Liver (tissue), 8 donors: ENCODE measurements at regions not wholly inside any gene's neighbourhood (a gene's known extent, or its start where the extent isn't known, plus 50 kb on each side); places are given as distances from the start of the nearest gene placed in this dataset.

ENCODE experiments used
- DNase-seq: peaks from one replicate; pipeline ENCODE4 v3.0.0-alpha.2; 2017; ENCODE audit warnings: low spot score
- H3K27ac ChIP-seq, 2 donors: one replicate each; pipeline ENCODE4 v1.7.0; 2013; ENCODE audit warnings: inconsistent platforms in 2 of 2, low read length in 2 of 2, control low read depth in 1 of 2, low read depth in 1 of 2, mild to moderate bottlenecking in 1 of 2
- H3K27me3 ChIP-seq, 4 donors: one replicate each; pipeline versions ENCODE4 v1.6.1 to v1.7.0; 2013; ENCODE audit warnings: low read length in 3 of 4, inconsistent platforms in 1 of 4, mild to moderate bottlenecking in 1 of 4, moderate library complexity in 1 of 4; ENCODE audit not compliant: control insufficient read depth in 4 of 4, insufficient read depth in 4 of 4
- H3K36me3 ChIP-seq, 4 donors: one replicate each; pipeline versions ENCODE4 v1.6.1 to v1.7.0; 2013; ENCODE audit warnings: low read length in 3 of 4, mild to moderate bottlenecking in 3 of 4, low read depth in 1 of 4, moderate library complexity in 1 of 4; ENCODE audit not compliant: control insufficient read depth in 4 of 4, insufficient read depth in 3 of 4
- H3K4me1 ChIP-seq, 4 donors: one replicate each; pipeline versions ENCODE4 v1.6.1 to v1.7.0; 2013; ENCODE audit warnings: low read length in 3 of 4, mild to moderate bottlenecking in 3 of 4, moderate library complexity in 1 of 4; ENCODE audit not compliant: control insufficient read depth in 4 of 4, insufficient read depth in 4 of 4
- H3K4me3 ChIP-seq, 3 donors: one replicate each; pipeline versions ENCODE4 v1.6.1 to v1.7.0; 2013; ENCODE audit warnings: low read length in 3 of 3, control low read depth in 1 of 3, low read depth in 1 of 3, mild to moderate bottlenecking in 1 of 3
- H3K9ac ChIP-seq, 2 donors: one replicate each; pipeline ENCODE4 v1.7.0; 2013; ENCODE audit warnings: low read length in 2 of 2, mild to moderate bottlenecking in 2 of 2, moderate library complexity in 2 of 2, control low read depth in 1 of 2, low read depth in 1 of 2
- H3K9me3 ChIP-seq, 4 donors: one replicate each; pipeline versions ENCODE4 v1.6.1 to v1.7.0; 2013; ENCODE audit warnings: low read length in 3 of 4; ENCODE audit not compliant: control insufficient read depth in 4 of 4
- CTCF ChIP-seq: fragments of 150-350 bp; IDR thresholded peaks from 2 replicates; pipeline ENCODE4 v1.5.1; 2017; ENCODE audit warnings: improper control_type of control experiment, low read depth, low read length; ENCODE audit not compliant: missing input control
- FOXA1 ChIP-seq: IDR thresholded peaks from 2 replicates; pipeline ENCODE4 v1.6.1; 2016; ENCODE audit warnings: antibody characterized with exemption
- FOXA2 ChIP-seq: IDR thresholded peaks from 2 replicates; pipeline ENCODE4 v1.6.1; 2016; ENCODE audit warnings: antibody characterized with exemption
- GABPA ChIP-seq, 2 donors: IDR thresholded peaks in 1 of 2; conservative IDR thresholded peaks in 1 of 2; 2 replicates each; pipeline ENCODE4 v1.6.1; 2016; ENCODE audit warnings: antibody characterized with exemption in 2 of 2, mild to moderate bottlenecking in 1 of 2, moderate library complexity in 1 of 2
- HNF4A ChIP-seq, 2 donors: conservative IDR thresholded peaks; 2 replicates each; pipeline ENCODE4 v1.6.1; 2016; ENCODE audit warnings: antibody characterized with exemption in 2 of 2, mild to moderate bottlenecking in 2 of 2
- HNF4G ChIP-seq: IDR thresholded peaks from 2 replicates; pipeline ENCODE4 v1.6.1; 2016; ENCODE audit warnings: antibody characterized with exemption
- JUND ChIP-seq, 2 donors: IDR thresholded peaks; 2 replicates each; pipeline ENCODE4 v1.6.1; 2016; ENCODE audit warnings: antibody characterized with exemption in 2 of 2
- NR2F2 ChIP-seq: IDR thresholded peaks from 2 replicates; pipeline ENCODE4 v1.6.1; 2016; ENCODE audit warnings: antibody characterized with exemption
- RAD21 ChIP-seq, 2 donors: IDR thresholded peaks; 2 replicates each; pipeline ENCODE4 v1.6.1; 2016; ENCODE audit warnings: antibody characterized with exemption in 2 of 2, mild to moderate bottlenecking in 2 of 2
- REST ChIP-seq: IDR thresholded peaks from 2 replicates; pipeline ENCODE4 v1.6.1; 2016; ENCODE audit warnings: antibody characterized with exemption, mild to moderate bottlenecking
- RXRA ChIP-seq, 2 donors: IDR thresholded peaks; 2 replicates each; pipeline ENCODE4 v1.6.1; 2017 to 2018; ENCODE audit warnings: antibody characterized with exemption in 2 of 2, mild to moderate bottlenecking in 1 of 2
- SP1 ChIP-seq: IDR thresholded peaks from 2 replicates; pipeline ENCODE4 v1.6.1; 2018; ENCODE audit warnings: antibody characterized with exemption, mild to moderate bottlenecking
- TAF1 ChIP-seq: conservative IDR thresholded peaks from 2 replicates; pipeline ENCODE4 v1.6.1; 2016; ENCODE audit warnings: antibody characterized with exemption, mild to moderate bottlenecking
- YY1 ChIP-seq: IDR thresholded peaks from 2 replicates; pipeline ENCODE4 v1.6.1; 2016; ENCODE audit warnings: antibody characterized with exemption, mild to moderate bottlenecking
- ZBTB33 ChIP-seq: IDR thresholded peaks from 2 replicates; pipeline ENCODE4 v1.6.1; 2016; ENCODE audit warnings: antibody characterized with exemption
- WGBS: extraction: QIAGEN DNeasy Blood & Tissue Kit; methylation state at CpG from one replicate; pipeline ENCODE4 v1.1.7; 2013; 5-methylcytosine and 5-hydroxymethylcytosine counted together
- donor health status: healthy.
- donor health status: healthy.
- donor health status: healthy.
- donor health status: healthy.
- donor health status: healthy.

- Histone ChIP-seq H3K36me3 (no peaks in the 10 kb centered on the region), H3K9ac (no peak overlapping the region), H3K4me3 (no peak overlapping the region), H3K9me3 (no peaks in the 10 kb centered on the region), H3K4me1 (no peaks in the 10 kb centered on the region), H3K27me3 (no peaks in the 10 kb centered on the region), H3K27ac (no peak overlapping the region)
- TF ChIP-seq REST = no peak
- TF ChIP-seq ZBTB33 = no peak
- no peak for TF ChIP-seq FOXA1
- TF ChIP-seq NR2F2 = no peak
- TF ChIP-seq TAF1 = no peak
- TF ChIP-seq FOXA2 = no peak
- TF ChIP-seq RXRA (IDR thresholded peaks at IDR 0.05) = no peak
- TF ChIP-seq HNF4G = no peak
- no peak for TF ChIP-seq YY1
- no peak for TF ChIP-seq JUND (IDR thresholded peaks at IDR 0.05)
- no peak for DNase-seq
- 67% methylated on average over 1 of the region's 1 CpG for WGBS
Observed at GRCh38 chr5:173538654-173539053, 77.8 kb downstream of the BOD1 start.

DNA sequence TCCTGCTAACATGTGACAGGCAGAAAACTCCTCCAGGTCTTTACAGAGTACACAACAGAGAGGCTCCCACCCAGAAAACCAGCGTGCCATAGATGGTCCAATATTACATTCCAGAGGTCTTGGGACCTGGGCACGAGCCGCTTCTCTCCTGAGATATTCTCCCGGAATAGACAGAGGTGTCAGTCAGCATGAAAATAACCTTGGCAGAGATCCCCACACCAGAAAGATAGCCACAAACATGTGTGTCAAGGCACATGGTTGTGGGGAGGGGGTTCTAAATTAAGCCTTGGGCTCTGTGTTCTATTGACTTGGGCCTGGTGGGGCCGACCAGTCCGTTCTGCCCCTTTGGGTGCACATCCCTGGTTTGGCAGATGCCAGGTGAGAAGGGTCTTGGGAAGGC, 78.4 kb downstream of the BOD1 start:
- no peaks in the 10 kb centered on the region for H3K27me3 ChIP-seq
- no peaks in the 10 kb centered on the region for H3K36me3 ChIP-seq
- H3K9ac ChIP-seq = no peak overlapping the region
- no peaks in the 10 kb centered on the region for H3K4me1 ChIP-seq
- DNase-seq = no peak
- WGBS = 83% methylated on average over 6 of the region's 6 CpGs
- H3K4me3 ChIP-seq = no peak overlapping the region
- no peaks in the 10 kb centered on the region for H3K9me3 ChIP-seq
- no peak for TF ChIP-seq REST
- no peak for TF ChIP-seq RAD21 (IDR thresholded peaks at IDR 0.05)
- TF ChIP-seq ZBTB33 = no peak
- no peak for TF ChIP-seq CTCF
- no peak for TF ChIP-seq SP1
- TF ChIP-seq YY1 = no peak
- no peak for TF ChIP-seq HNF4A (conservative IDR thresholded peaks at IDR 0.05)
- no peak for TF ChIP-seq NR2F2
- TF ChIP-seq HNF4G = no peak
- TF ChIP-seq JUND (IDR thresholded peaks at IDR 0.05) = no peak
- TF ChIP-seq TAF1 = no peak
- TF ChIP-seq GABPA (IDR thresholded peaks at IDR 0.05 in 1 of 2, conservative IDR thresholded peaks at IDR 0.05 in 1 of 2) = no peak
- H3K27ac ChIP-seq = no peak overlapping the region
